GM23338 (cell line): ENCODE measurements at regions not wholly inside any gene's neighbourhood (a gene's known extent, or its start where the extent isn't known, plus 50 kb on each side); places are given as distances from the start of the nearest gene placed in this dataset.

Experiments used
- CREB1 ChIP-seq: fragments of 250-450 bp; sonication (Bioruptor Pico); IDR thresholded peaks from 2 replicates; pipeline ENCODE4 v1.5.0; 2020; ENCODE audit warnings: low read depth, mild to moderate bottlenecking, moderate library complexity
- CTCF ChIP-seq, 2 experiments: fragments of 200-600 bp in 1 of 2; sonication (generic) in 1 of 2; conservative IDR thresholded peaks; 2 replicates each; pipeline versions ENCODE4 v1.5.1 to v1.6.1; 2016 to 2017; ENCODE audit warnings: antibody characterized with exemption in 2 of 2, low read depth in 2 of 2, mild to moderate bottlenecking in 2 of 2, moderate library complexity in 1 of 2
- ETS1 ChIP-seq: IDR thresholded peaks from 2 replicates; pipeline ENCODE4 v1.6.1; 2016; ENCODE audit warnings: antibody characterized with exemption
- EZH2 ChIP-seq: fragments of 200-600 bp; sonication (generic); IDR thresholded peaks from one replicate; pipeline ENCODE4 v1.8.0; 2017; ENCODE audit warnings: antibody characterized with exemption, mild to moderate bottlenecking, low read depth; ENCODE audit not compliant: unreplicated experiment
- EZH2phosphoT487 ChIP-seq: fragments of 200-600 bp; sonication (generic); IDR thresholded peaks from one replicate; pipeline ENCODE4 v1.8.1; 2018; ENCODE audit warnings: antibody characterized with exemption; ENCODE audit not compliant: unreplicated experiment
- JUNB ChIP-seq: IDR thresholded peaks from one replicate; pipeline ENCODE4 v1.6.1; 2016; ENCODE audit warnings: antibody characterized with exemption; ENCODE audit not compliant: unreplicated experiment
- POLR2AphosphoS5 ChIP-seq: IDR thresholded peaks from 2 replicates; pipeline ENCODE4 v1.6.1; 2016; ENCODE audit warnings: antibody characterized with exemption, low read depth
- REST ChIP-seq: IDR thresholded peaks from one replicate; pipeline ENCODE4 v1.6.1; 2018; ENCODE audit warnings: antibody characterized with exemption; ENCODE audit not compliant: unreplicated experiment
- STAT1 ChIP-seq: IDR thresholded peaks from one replicate; pipeline ENCODE4 v1.6.1; 2016; ENCODE audit warnings: antibody characterized with exemption; ENCODE audit not compliant: unreplicated experiment
- ZNF331 ChIP-seq: fragments of 250-450 bp; sonication (Bioruptor Pico); IDR thresholded peaks from 2 replicates; pipeline ENCODE4 v1.5.0; 2020; ENCODE audit warnings: low read depth, mild to moderate bottlenecking, moderate library complexity
- ZNF462 ChIP-seq: fragments of 250-450 bp; sonication (Bioruptor Pico); IDR thresholded peaks from 2 replicates; pipeline ENCODE4 v1.5.0; 2020; ENCODE audit warnings: mild to moderate bottlenecking, moderate library complexity

- no peak for TF ChIP-seq CTCF (conservative IDR thresholded peaks at IDR 0.05; ENCODE audit: low read depth in 2 of 2)
- no peak for TF ChIP-seq POLR2AphosphoS5
- no peak for TF ChIP-seq REST
- TF ChIP-seq ZNF331 (CRISPR knock-in tag) = no peak
- TF ChIP-seq EZH2phosphoT487 = no peak
- no peak for TF ChIP-seq ETS1
- no peak for TF ChIP-seq EZH2
- no peak for TF ChIP-seq JUNB
- TF ChIP-seq CREB1 (CRISPR knock-in tag) = no peak
- TF ChIP-seq STAT1 = no peak
- no peak for TF ChIP-seq ZNF462
Measured at GRCh38 chr2:194382221-194382620, 1274.8 kb upstream of the SLC39A10 start.
